HS-27A (cell line): ENCODE measurements at regions not wholly inside any gene's neighbourhood (a gene's known extent, or its start where the extent isn't known, plus 50 kb on each side); places are given as distances from the start of the nearest gene placed in this dataset.

ENCODE experiments used
- DNase-seq: peaks from one replicate; pipeline ENCODE4 v3.0.0-alpha.2; 2012; ENCODE audit warnings: low read depth, missing footprints

- DNase-seq: no peak
Measured at GRCh38 chr20:60430516-60431001, 472.3 kb downstream of the CDH26 start.

GRCh38 chr20:60431349-60431748, 473.1 kb downstream of the CDH26 start:
- no peak for DNase-seq

- DNase-seq: no peak
Measured at GRCh38 chr20:60437418-60437817, 479.2 kb downstream of the CDH26 start.

- DNase-seq: no peak
Measured at GRCh38 chr20:60446267-60447111, 488.3 kb downstream of the CDH26 start.

- no peak for DNase-seq
Measured at GRCh38 chr20:60447703-60448102, 489.5 kb downstream of the CDH26 start.

GRCh38 chr20:60453388-60454246, 495.4 kb downstream of the CDH26 start:
- no peak for DNase-seq

GRCh38 chr20:60454491-60454890, 496.3 kb downstream of the CDH26 start:
- no peak for DNase-seq

- DNase-seq: no peak
Measured at GRCh38 chr20:60455272-60455671, 497.0 kb downstream of the CDH26 start.

- no peak for DNase-seq
Measured at GRCh38 chr20:60459212-60459611, 501.0 kb downstream of the CDH26 start.

GRCh38 chr20:60461993-60462392, 503.8 kb downstream of the CDH26 start:
- DNase-seq: no peak

GRCh38 chr20:60463798-60464197, 505.6 kb downstream of the CDH26 start:
- no peak for DNase-seq

- no peak for DNase-seq
Measured at GRCh38 chr20:60465439-60465838, 507.2 kb downstream of the CDH26 start.

- no peak for DNase-seq
Measured at GRCh38 chr20:60465993-60466686, 507.9 kb downstream of the CDH26 start.

GRCh38 chr20:60466687-60467022, 508.4 kb downstream of the CDH26 start:
- no peak for DNase-seq

GRCh38 chr20:60467078-60467477, 508.9 kb downstream of the CDH26 start:
- DNase-seq: no peak

GRCh38 chr20:60467771-60468170, 509.5 kb downstream of the CDH26 start:
- DNase-seq: no peak

GRCh38 chr20:60469829-60470228, 511.6 kb downstream of the CDH26 start:
- no peak for DNase-seq

GRCh38 chr20:60470366-60470765, 512.1 kb downstream of the CDH26 start:
- no peak for DNase-seq

GRCh38 chr20:60473211-60473610, 515.0 kb downstream of the CDH26 start:
- no peak for DNase-seq

- DNase-seq: no peak
Measured at GRCh38 chr20:60474385-60474910, 516.2 kb downstream of the CDH26 start.

- DNase-seq: no peak
Measured at GRCh38 chr20:60476045-60476444, 517.8 kb downstream of the CDH26 start.

- no peak for DNase-seq
Measured at GRCh38 chr20:60477958-60478357, 519.7 kb downstream of the CDH26 start.
